A673 (cell line): ENCODE measurements at regions not wholly inside any gene's neighbourhood (a gene's known extent, or its start where the extent isn't known, plus 50 kb on each side); places are given as distances from the start of the nearest gene placed in this dataset.
"Not testable (repeated sequence)": the region's sequence is repeated elsewhere in the genome, so short reads cannot be mapped to it uniquely, and the experiment has no call there.

Source experiments
- BruUV-seq: library from RNA; stranded (reverse); fragments of 400-500 nt; replicated peaks from 2 replicates; lab custom pipeline; 2021; lab: Mats Ljungman, UMichigan
- CTCF ChIA-PET: fragments of 300-600 bp; sonication (Branson Sonifier 250); formaldehyde crosslinking; loops from one replicate; lab custom pipeline; 2022; ENCODE audit warnings: antibody characterized with exemption; lab: Charles Lee
- POLR2A ChIA-PET: fragments of 300-600 bp; sonication (Branson Sonifier 250); formaldehyde crosslinking; loops from one replicate; lab custom pipeline; 2022; ENCODE audit warnings: antibody characterized with exemption; ENCODE audit not compliant: low non-redundant PET; lab: Charles Lee
- DNase-seq: peaks from one replicate; pipeline ENCODE4 v3.0.0-alpha.2; 2015; ENCODE audit warnings: low spot score
- H3K27ac ChIP-seq: fragments of 200-600 bp; sonication (generic); 2 replicates; pipeline ENCODE4 v1.5.1; 2016; ENCODE audit warnings: mixed run types, low read depth, mild to moderate bottlenecking, mixed read lengths, antibody characterized with exemption, low read length; ENCODE audit not compliant: poor library complexity, severe bottlenecking
- H3K27me3 ChIP-seq: fragments of 200-600 bp; sonication (generic); replicated peaks from 2 replicates; pipeline ENCODE4 v1.6.1; 2017; ENCODE audit warnings: mixed run types, low read depth, mild to moderate bottlenecking, mixed read lengths, antibody characterized with exemption, low read length; ENCODE audit not compliant: insufficient read depth, poor library complexity
- H3K36me3 ChIP-seq: fragments of 200-600 bp; sonication (generic); 2 replicates; pipeline ENCODE4 v1.6.1; 2016; ENCODE audit warnings: mixed run types, mild to moderate bottlenecking, mixed read lengths, antibody characterized with exemption, low read length; ENCODE audit not compliant: insufficient read depth, poor library complexity, severe bottlenecking
- H3K4me1 ChIP-seq: fragments of 200-600 bp; sonication (generic); 2 replicates; pipeline ENCODE4 v1.6.1; 2017; ENCODE audit warnings: mixed run types, mild to moderate bottlenecking, mixed read lengths, antibody characterized with exemption, low read length; ENCODE audit not compliant: insufficient read depth, poor library complexity, severe bottlenecking
- H3K4me3 ChIP-seq: fragments of 200-600 bp; sonication (generic); 2 replicates; pipeline ENCODE4 v1.5.1; 2016; ENCODE audit warnings: low read depth, mixed run types, mild to moderate bottlenecking, mixed read lengths, low read length; ENCODE audit not compliant: poor library complexity, severe bottlenecking
- H3K9me3 ChIP-seq: fragments of 200-600 bp; sonication (generic); 2 replicates; pipeline ENCODE4 v1.6.1; 2016; ENCODE audit warnings: mixed run types, low read depth, mild to moderate bottlenecking, mixed read lengths, antibody characterized with exemption, low read length; ENCODE audit not compliant: poor library complexity, severe bottlenecking
- EZH2 ChIP-seq: fragments of 200-600 bp; sonication (generic); IDR thresholded peaks from 2 replicates; pipeline ENCODE4 v1.6.1; 2017; ENCODE audit warnings: borderline replicate concordance, low read depth, mild to moderate bottlenecking, mixed read lengths, antibody characterized with exemption, low read length; ENCODE audit not compliant: poor library complexity, severe bottlenecking
- intact Hi-C: fragments of 100-400 bp; cut with micrococcal nuclease; formaldehyde crosslinking; loops from one replicate; pipeline ENCODE4 v1.10.0; 2022; ENCODE audit not compliant: unreplicated experiment
- TF ChIP-seq, protein P1 (sequence below): fragments of 300-800, 200-600 bp; sonication (generic); conservative IDR thresholded peaks from 2 replicates; pipeline ENCODE4 v1.5.1; 2017; ENCODE audit warnings: low read depth, mild to moderate bottlenecking, antibody characterized with exemption, low read length, moderate library complexity, mixed read lengths

DNA sequence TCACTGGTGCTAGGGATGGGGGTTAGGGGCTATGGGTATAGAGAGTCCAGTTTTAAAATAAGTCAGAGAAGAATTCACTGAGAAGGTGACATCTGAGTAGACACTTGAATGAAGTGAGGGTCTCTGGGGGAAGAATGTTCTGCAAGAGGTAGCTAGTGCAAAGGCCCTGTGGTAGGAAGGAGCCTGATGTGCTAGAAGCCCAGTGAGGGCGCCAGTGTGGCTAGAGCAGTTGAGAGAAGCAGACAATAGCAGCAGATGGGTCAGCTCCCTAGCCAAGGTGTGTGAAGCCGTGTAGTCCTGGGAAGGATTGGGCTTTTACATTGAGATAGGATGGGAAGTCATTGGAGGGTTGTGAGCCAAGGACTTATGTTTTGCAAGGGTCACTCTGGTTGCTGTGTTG is 105.8 kb upstream of the PELI1 start:
- ChIA-PET CTCF (no interaction called here), POLR2A (no interaction called here)
- no peak for DNase-seq
- no peak overlapping the region for H3K4me3 ChIP-seq
- no peaks in the 10 kb centered on the region for H3K36me3 ChIP-seq
- H3K4me1 ChIP-seq, result no peaks in the 10 kb centered on the region
- intact Hi-C loops, result no loop called here
- BruUV-seq, result no TSS peak
- H3K27me3 ChIP-seq, result no peaks in the 10 kb centered on the region
- H3K27ac ChIP-seq, result no peak overlapping the region
- H3K9me3 ChIP-seq, result no peaks in the 10 kb centered on the region
- no peak for TF ChIP-seq EZH2
- TF ChIP-seq, protein P1, sequence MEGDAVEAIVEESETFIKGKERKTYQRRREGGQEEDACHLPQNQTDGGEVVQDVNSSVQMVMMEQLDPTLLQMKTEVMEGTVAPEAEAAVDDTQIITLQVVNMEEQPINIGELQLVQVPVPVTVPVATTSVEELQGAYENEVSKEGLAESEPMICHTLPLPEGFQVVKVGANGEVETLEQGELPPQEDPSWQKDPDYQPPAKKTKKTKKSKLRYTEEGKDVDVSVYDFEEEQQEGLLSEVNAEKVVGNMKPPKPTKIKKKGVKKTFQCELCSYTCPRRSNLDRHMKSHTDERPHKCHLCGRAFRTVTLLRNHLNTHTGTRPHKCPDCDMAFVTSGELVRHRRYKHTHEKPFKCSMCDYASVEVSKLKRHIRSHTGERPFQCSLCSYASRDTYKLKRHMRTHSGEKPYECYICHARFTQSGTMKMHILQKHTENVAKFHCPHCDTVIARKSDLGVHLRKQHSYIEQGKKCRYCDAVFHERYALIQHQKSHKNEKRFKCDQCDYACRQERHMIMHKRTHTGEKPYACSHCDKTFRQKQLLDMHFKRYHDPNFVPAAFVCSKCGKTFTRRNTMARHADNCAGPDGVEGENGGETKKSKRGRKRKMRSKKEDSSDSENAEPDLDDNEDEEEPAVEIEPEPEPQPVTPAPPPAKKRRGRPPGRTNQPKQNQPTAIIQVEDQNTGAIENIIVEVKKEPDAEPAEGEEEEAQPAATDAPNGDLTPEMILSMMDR, result no peak

DNA sequence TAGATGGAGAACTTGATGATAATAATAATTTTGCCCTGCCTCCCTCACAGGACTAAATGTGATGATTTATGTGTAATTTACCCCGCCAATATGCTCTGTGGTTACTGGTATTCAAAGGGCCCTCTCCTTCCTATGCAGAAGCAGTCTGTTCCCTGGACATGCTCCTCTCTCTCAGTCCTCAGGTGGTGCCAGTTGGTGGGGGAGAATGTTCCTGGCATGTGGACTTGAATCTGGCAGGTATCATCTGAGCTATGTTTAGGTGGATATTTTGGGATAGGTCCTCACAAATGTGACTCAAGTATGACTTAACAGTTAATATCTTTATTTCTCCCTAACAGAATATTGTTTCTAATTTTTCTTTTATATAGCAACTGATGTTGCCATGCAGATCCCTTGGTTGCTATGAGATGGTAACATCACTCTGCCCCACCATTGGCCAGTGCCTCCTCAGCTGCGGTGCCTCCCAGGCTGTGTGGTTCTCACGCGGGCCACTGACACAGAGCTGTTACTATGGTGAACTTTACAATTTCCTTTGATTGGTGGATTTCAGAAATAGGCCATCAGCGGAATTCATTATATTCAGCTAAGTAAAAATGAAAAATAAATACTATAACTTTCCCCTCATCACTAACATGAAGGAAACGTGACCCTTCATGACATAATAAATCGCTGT is 106.7 kb upstream of the PELI1 start:
- ChIA-PET CTCF (no interaction called here), POLR2A (no interaction called here)
- Histone ChIP-seq H3K4me1 (no peaks in the 10 kb centered on the region), H3K36me3 (no peaks in the 10 kb centered on the region), H3K9me3 (no peaks in the 10 kb centered on the region), H3K4me3 (no peak overlapping the region), H3K27ac (no peak overlapping the region), H3K27me3 (no peaks in the 10 kb centered on the region)
- no TSS peak for BruUV-seq
- DNase-seq, result no peak
- no peak for TF ChIP-seq EZH2
- TF ChIP-seq, protein P1, result no peak
- intact Hi-C loops, result no loop called here

DNA sequence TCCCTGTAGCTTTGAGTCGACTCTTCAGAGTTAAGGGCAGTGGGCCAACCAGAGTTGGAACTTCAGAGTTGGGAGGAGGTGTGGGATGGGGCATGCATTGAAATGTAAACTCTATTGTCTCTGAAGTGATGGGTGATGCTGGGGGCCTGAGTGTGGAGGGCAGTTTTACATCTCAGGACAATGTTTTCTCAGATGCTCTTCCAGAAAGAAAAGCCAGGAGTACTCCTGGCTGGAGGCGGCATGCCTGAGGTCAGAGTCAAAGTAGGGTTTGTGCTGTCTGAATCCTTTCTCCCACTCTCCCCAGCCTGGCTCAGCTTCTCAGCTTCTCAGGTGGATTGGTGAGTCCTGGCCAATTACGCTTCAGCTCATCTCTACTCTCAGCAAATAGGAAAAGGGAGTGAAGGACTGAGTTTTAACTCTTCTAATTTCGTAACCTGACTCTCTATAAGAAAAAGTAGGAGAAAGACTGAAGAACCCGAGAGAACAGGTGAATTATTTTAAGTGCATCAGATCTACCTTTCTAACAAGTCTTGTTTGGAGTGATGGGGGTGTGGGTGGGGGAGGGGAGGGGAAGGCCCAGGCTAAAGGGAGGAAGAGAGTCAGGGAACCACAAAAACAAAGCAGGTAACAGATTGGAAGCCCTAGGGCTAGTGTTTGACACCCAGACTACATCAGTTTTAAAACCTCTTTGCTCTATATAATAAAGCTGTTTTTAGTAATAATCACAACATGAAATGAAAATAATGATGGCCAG is 107.5 kb upstream of the PELI1 start:
- BruUV-seq, result no TSS peak
- Histone ChIP-seq H3K9me3 (no peaks in the 10 kb centered on the region), H3K4me3 (no peak overlapping the region), H3K27me3 (no peaks in the 10 kb centered on the region), H3K36me3 (no peaks in the 10 kb centered on the region), H3K27ac (no peak overlapping the region), H3K4me1 (no peaks in the 10 kb centered on the region)
- DNase-seq, result no peak
- POLR2A ChIA-PET, result no interaction called here
- intact Hi-C loops, result no loop called here
- TF ChIP-seq EZH2, result no peak
- TF ChIP-seq, protein P1, result no peak
- CTCF ChIA-PET, result no interaction called here

DNA sequence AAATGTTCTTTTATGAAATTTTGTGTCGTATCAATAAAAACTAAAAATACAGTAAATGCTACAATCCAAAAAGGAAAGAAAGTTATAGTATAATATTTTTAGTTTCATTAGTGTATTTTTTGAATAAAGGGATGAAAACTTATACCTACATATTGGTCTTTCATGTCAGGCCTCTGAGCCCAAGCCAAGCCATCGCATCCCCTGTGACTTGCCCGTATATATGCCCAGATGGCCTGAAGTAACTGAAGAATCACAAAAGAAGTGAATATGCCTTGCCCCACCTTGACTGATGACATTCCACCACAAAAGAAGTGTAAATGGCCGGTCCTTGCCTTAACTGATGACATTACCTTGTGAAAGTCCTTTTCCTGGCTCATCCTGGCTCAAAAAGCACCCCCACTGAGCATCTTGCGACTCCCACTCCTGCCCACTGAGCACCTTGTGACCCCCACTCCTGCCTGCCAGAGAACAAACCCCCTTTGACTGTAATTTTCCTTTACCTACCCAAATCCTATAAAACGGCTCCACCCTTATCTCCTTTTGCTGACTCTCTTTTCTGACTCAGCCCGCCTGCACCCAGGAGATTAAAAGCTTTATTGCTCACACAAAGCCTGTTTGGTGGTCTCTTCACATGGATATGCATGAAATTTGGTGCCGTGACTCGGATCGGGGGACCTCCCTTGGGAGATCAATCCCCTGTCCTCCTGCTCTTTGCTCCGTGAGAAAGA is 108.2 kb upstream of the PELI1 start:
- CTCF ChIA-PET, POLR2A ChIA-PET, H3K27ac ChIP-seq, DNase-seq, H3K27me3 ChIP-seq, BruUV-seq, H3K4me3 ChIP-seq, H3K9me3 ChIP-seq, intact Hi-C loops, H3K4me1 ChIP-seq, H3K36me3 ChIP-seq: not testable (repeated sequence)

DNA sequence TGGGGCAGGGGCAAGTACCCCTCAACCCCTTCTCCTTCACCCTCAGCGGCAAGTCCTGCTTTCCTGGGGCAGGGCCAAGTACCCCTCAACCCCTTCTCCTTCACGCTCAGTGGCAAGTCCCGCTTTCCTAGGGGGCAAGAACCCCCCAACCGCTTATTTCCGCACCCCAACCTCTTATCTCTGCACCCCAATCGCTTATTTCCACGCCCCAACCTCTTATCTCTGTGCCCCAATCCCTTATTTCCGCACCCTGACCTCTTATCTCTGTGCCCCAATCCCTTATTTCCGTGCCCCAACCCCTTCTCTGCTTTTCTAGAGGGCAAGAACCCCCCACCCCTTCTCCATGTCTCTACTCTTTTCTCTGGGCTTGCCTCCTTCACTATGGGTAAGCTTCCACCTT is 109.2 kb upstream of the PELI1 start:
- H3K4me1 ChIP-seq, H3K36me3 ChIP-seq, POLR2A ChIA-PET, H3K27ac ChIP-seq, DNase-seq, H3K27me3 ChIP-seq, BruUV-seq, H3K4me3 ChIP-seq, H3K9me3 ChIP-seq, CTCF ChIA-PET, intact Hi-C loops: not testable (repeated sequence)
